ENCODE measurements at regions not wholly inside any gene's neighbourhood (a gene's known extent, or its start where the extent isn't known, plus 50 kb on each side); places are given as distances from the start of the nearest gene placed in this dataset.

GRCh38 chr18:26686532-26686931, 138.2 kb upstream of the KCTD1 start:
- Histone ChIP-seq H3K9me3 (ENCODE audit: control insufficient read depth, insufficient read depth, low read depth, low read length) (no peaks in the 10 kb centered on the region), H3K4me3 (replicated peaks in 1 of 4; ENCODE audit: control extremely low read depth in 1 of 4, insufficient read depth in 1 of 4, low read depth in 3 of 4, low read length in 4 of 4) (no peak overlapping the region), H3K4me2 (ENCODE audit: extremely low read depth, insufficient read depth, low read length) (no peak overlapping the region), H4K20me1 (ENCODE audit: control insufficient read depth, extremely low read depth, insufficient read depth, low read length) (no peaks in the 10 kb centered on the region), H2AFZ (ENCODE audit: low read length) (no peak overlapping the region), H3K4me1 (ENCODE audit: control insufficient read depth, extremely low read depth, insufficient read depth, low read length) (no peaks in the 10 kb centered on the region), H3K9ac (ENCODE audit: insufficient read depth, low read length) (no peak overlapping the region), H3K27ac (ENCODE audit: insufficient read depth, low read length) (no peak overlapping the region), H3K79me2 (ENCODE audit: control insufficient read depth, insufficient read depth, low read length) (no peaks in the 10 kb centered on the region), H3K27me3 (ENCODE audit: control insufficient read depth, insufficient read depth, low read length) (no peaks in the 10 kb centered on the region), H3K36me3 (ENCODE audit: control insufficient read depth, insufficient read depth, low read length) (no peaks in the 10 kb centered on the region)
- no peak for TF ChIP-seq EZH2 (IDR thresholded peaks at IDR 0.05; ENCODE audit: low read length, missing control alignments)
- TF ChIP-seq CTCF (conservative IDR thresholded peaks at IDR 0.05 in 1 of 2, IDR thresholded peaks at IDR 0.05 in 1 of 2; ENCODE audit: low read depth in 1 of 2, low read length in 2 of 2): no peak
- DNase-seq (ENCODE audit: low read depth in 2 of 2): no peak

- H3K4me3 ChIP-seq (replicated peaks in 1 of 4; ENCODE audit: control extremely low read depth in 1 of 4, insufficient read depth in 1 of 4, low read depth in 3 of 4, low read length in 4 of 4): no peak overlapping the region
Measured at GRCh38 chr18:26685438-26686157, 137.2 kb upstream of the KCTD1 start.

GRCh38 chr18:26677957-26678356, 129.6 kb upstream of the KCTD1 start:
- H2AFZ ChIP-seq (ENCODE audit: low read length): no peak overlapping the region
- H3K79me2 ChIP-seq (ENCODE audit: control insufficient read depth, insufficient read depth, low read length): no peaks in the 10 kb centered on the region
- H3K9me3 ChIP-seq (ENCODE audit: control insufficient read depth, insufficient read depth, low read depth, low read length): no peaks in the 10 kb centered on the region
- no peak for DNase-seq (ENCODE audit: low read depth in 2 of 2)
- no peak overlapping the region for H3K4me3 ChIP-seq (replicated peaks in 1 of 4; ENCODE audit: control extremely low read depth in 1 of 4, insufficient read depth in 1 of 4, low read depth in 3 of 4, low read length in 4 of 4)
- H3K9ac ChIP-seq (ENCODE audit: insufficient read depth, low read length): no peak overlapping the region
- H3K27me3 ChIP-seq (ENCODE audit: control insufficient read depth, insufficient read depth, low read length): no peaks in the 10 kb centered on the region
- no peak overlapping the region for H3K4me2 ChIP-seq (ENCODE audit: extremely low read depth, insufficient read depth, low read length)
- H4K20me1 ChIP-seq (ENCODE audit: control insufficient read depth, extremely low read depth, insufficient read depth, low read length): no peaks in the 10 kb centered on the region
- TF ChIP-seq CTCF (conservative IDR thresholded peaks at IDR 0.05 in 1 of 2, IDR thresholded peaks at IDR 0.05 in 1 of 2; ENCODE audit: low read depth in 1 of 2, low read length in 2 of 2) (no peak), EZH2 (IDR thresholded peaks at IDR 0.05; ENCODE audit: low read length, missing control alignments) (no peak)
- no peaks in the 10 kb centered on the region for H3K36me3 ChIP-seq (ENCODE audit: control insufficient read depth, insufficient read depth, low read length)
- H3K4me1 ChIP-seq (ENCODE audit: control insufficient read depth, extremely low read depth, insufficient read depth, low read length): no peaks in the 10 kb centered on the region
- H3K27ac ChIP-seq (ENCODE audit: insufficient read depth, low read length): no peak overlapping the region

More at GRCh38 chr18:26685438-26686157, 137.2 kb upstream of the KCTD1 start:
- DNase-seq (ENCODE audit: low read depth in 2 of 2): no peak
- TF ChIP-seq CTCF (conservative IDR thresholded peaks at IDR 0.05 in 1 of 2, IDR thresholded peaks at IDR 0.05 in 1 of 2; ENCODE audit: low read depth in 1 of 2, low read length in 2 of 2) (no peak), EZH2 (IDR thresholded peaks at IDR 0.05; ENCODE audit: low read length, missing control alignments) (no peak)
- Histone ChIP-seq H4K20me1 (ENCODE audit: control insufficient read depth, extremely low read depth, insufficient read depth, low read length) (no peaks in the 10 kb centered on the region), H3K9me3 (ENCODE audit: control insufficient read depth, insufficient read depth, low read depth, low read length) (no peaks in the 10 kb centered on the region), H3K27ac (ENCODE audit: insufficient read depth, low read length) (no peak overlapping the region), H3K79me2 (ENCODE audit: control insufficient read depth, insufficient read depth, low read length) (no peaks in the 10 kb centered on the region), H3K4me1 (ENCODE audit: control insufficient read depth, extremely low read depth, insufficient read depth, low read length) (no peaks in the 10 kb centered on the region), H3K9ac (ENCODE audit: insufficient read depth, low read length) (no peak overlapping the region), H3K36me3 (ENCODE audit: control insufficient read depth, insufficient read depth, low read length) (no peaks in the 10 kb centered on the region), H3K4me2 (ENCODE audit: extremely low read depth, insufficient read depth, low read length) (no peak overlapping the region), H3K27me3 (ENCODE audit: control insufficient read depth, insufficient read depth, low read length) (no peaks in the 10 kb centered on the region), H2AFZ (ENCODE audit: low read length) (no peak overlapping the region)

Data from fibroblast of lung (primary cell).